Naive thymus-derived CD4-positive, alpha-beta T cell (primary cell): ENCODE measurements at regions not wholly inside any gene's neighbourhood (a gene's known extent, or its start where the extent isn't known, plus 50 kb on each side); places are given as distances from the start of the nearest gene placed in this dataset.

Experiments
- ATAC-seq: fragments of 150-1000 bp; cut with Tn5 transposase; 2 replicates; pipeline ENCODE4 v1.10.0; 2021; ENCODE audit warnings: mild to moderate bottlenecking, moderate library complexity
- CTCF ChIA-PET: fragments of 350-600 bp; sonication (Branson Sonifier 250); formaldehyde crosslinking; loops from one replicate; lab custom pipeline; 2021; ENCODE audit warnings: antibody characterized with exemption; lab: Charles Lee
- POLR2A ChIA-PET: fragments of 350-600 bp; sonication (Branson Sonifier 250); formaldehyde crosslinking; loops from one replicate; lab custom pipeline; 2021; ENCODE audit warnings: antibody characterized with exemption, inconsistent platforms; lab: Charles Lee
- DNase-seq, 9 donors: peaks; one replicate each; pipeline versions ENCODE4 v3.0.0 to v3.0.0-alpha.2; 2020 to 2022; ENCODE audit warnings: mixed read lengths in 1 of 9
- H3K27ac ChIP-seq: one replicate; pipeline ENCODE4 v1.7.0; 2013; ENCODE audit warnings: mild to moderate bottlenecking, low read depth, low read length, moderate library complexity
- H3K27me3 ChIP-seq, 2 donors: one replicate each; pipeline ENCODE4 v1.7.0; 2013; ENCODE audit warnings: low read length in 2 of 2, mild to moderate bottlenecking in 2 of 2, moderate library complexity in 2 of 2; ENCODE audit not compliant: control insufficient read depth in 2 of 2, insufficient read depth in 2 of 2
- H3K36me3 ChIP-seq, 3 experiments: 1 replicate in 2 of 3; 2 replicates in 1 of 3; pipeline ENCODE4 v1.7.0; 2013; ENCODE audit warnings: low read length in 3 of 3, mild to moderate bottlenecking in 3 of 3, moderate library complexity in 1 of 3; ENCODE audit not compliant: insufficient read depth in 3 of 3, control insufficient read depth in 2 of 3
- H3K4me1 ChIP-seq, 2 donors: one replicate each; pipeline ENCODE4 v1.7.0; 2013; ENCODE audit warnings: low read length in 2 of 2, mild to moderate bottlenecking in 2 of 2, moderate library complexity in 1 of 2; ENCODE audit not compliant: control insufficient read depth in 2 of 2, insufficient read depth in 2 of 2
- H3K4me3 ChIP-seq: 2 replicates; pipeline ENCODE4 v1.7.0; 2013; ENCODE audit warnings: mild to moderate bottlenecking, low read length
- H3K9me3 ChIP-seq, 3 experiments: 1 replicate in 2 of 3; 2 replicates in 1 of 3; pipeline ENCODE4 v1.7.0; 2013; ENCODE audit warnings: low read length in 3 of 3; ENCODE audit not compliant: control insufficient read depth in 2 of 3
- H3K27ac Mint-ChIP-seq, 9 donors: one replicate each; pipeline ENCODE4 v1.8.0; 2020 to 2022; ENCODE audit warnings: mixed read lengths in 9 of 9, mild to moderate bottlenecking in 8 of 9, moderate library complexity in 5 of 9, inconsistent platforms in 2 of 9
- H3K27me3 Mint-ChIP-seq, 5 donors: one replicate each; pipeline ENCODE4 v1.8.0; 2021 to 2022; ENCODE audit warnings: mixed read lengths in 5 of 5, mild to moderate bottlenecking in 1 of 5
- H3K36me3 Mint-ChIP-seq, 5 donors: one replicate each; pipeline ENCODE4 v1.8.0; 2020 to 2022; ENCODE audit warnings: mixed read lengths in 5 of 5, mild to moderate bottlenecking in 3 of 5, inconsistent platforms in 1 of 5
- H3K4me1 Mint-ChIP-seq, 7 donors: one replicate each; pipeline ENCODE4 v1.8.0; 2020 to 2022; ENCODE audit warnings: mixed read lengths in 7 of 7, mild to moderate bottlenecking in 3 of 7, inconsistent platforms in 1 of 7
- H3K4me3 Mint-ChIP-seq, 10 donors: one replicate each; pipeline ENCODE4 v1.8.0; 2020 to 2022; ENCODE audit warnings: mild to moderate bottlenecking in 10 of 10, mixed read lengths in 10 of 10, moderate library complexity in 6 of 10, inconsistent platforms in 2 of 10
- H3K9me3 Mint-ChIP-seq, 11 donors: one replicate each; pipeline ENCODE4 v1.8.0; 2020 to 2022; ENCODE audit warnings: mixed read lengths in 11 of 11, mild to moderate bottlenecking in 4 of 11, inconsistent platforms in 1 of 11, moderate library complexity in 1 of 11
- intact Hi-C, 2 donors: fragments of 100-400 bp; cut with micrococcal nuclease; formaldehyde crosslinking; loops; one replicate each; pipeline ENCODE4 v1.15.1; 2023

- intact Hi-C loops = no loop called here
- DNase-seq = no peak
- Histone ChIP-seq H3K9me3 (no peaks in the 10 kb centered on the region), H3K4me3 (no peak overlapping the region), H3K4me1 (no peaks in the 10 kb centered on the region), H3K27ac (no peak overlapping the region), H3K36me3 (no peaks in the 10 kb centered on the region), H3K27me3 (no peaks in the 10 kb centered on the region)
- H3K4me1 Mint-ChIP-seq = peaks cover 0 to 2% (median 0%) of the 10 kb centered on the region in 7 donors
- no peak for ATAC-seq
- peaks cover 0 to 10% (median 9%) of the 10 kb centered on the region in 5 donors for H3K27me3 Mint-ChIP-seq
- POLR2A ChIA-PET = no interaction called here
- H3K36me3 Mint-ChIP-seq = no peaks in the 10 kb centered on the region
- H3K9me3 Mint-ChIP-seq = peaks cover 0 to 9% (median 2%) of the 10 kb centered on the region in 11 donors
- no peak overlapping the region for H3K4me3 Mint-ChIP-seq
- H3K27ac Mint-ChIP-seq = no peak overlapping the region
- CTCF ChIA-PET = no interaction called here
These were observed 255.8 kb downstream of the TGFB2 start for GRCh38 chr1:218600968-218601367.

- Histone ChIP-seq H3K27ac (no peak overlapping the region), H3K4me3 (no peak overlapping the region), H3K4me1 (no peaks in the 10 kb centered on the region), H3K36me3 (no peaks in the 10 kb centered on the region), H3K27me3 (no peaks in the 10 kb centered on the region), H3K9me3 (peaks cover 0 to 5% (median 0%) of the 10 kb centered on the region in 3 experiments)
- no peak overlapping the region for H3K4me3 Mint-ChIP-seq
- no peak for ATAC-seq
- no peak for DNase-seq
- intact Hi-C loops = no loop called here
- peaks cover 0 to 6% (median 0%) of the 10 kb centered on the region in 5 donors for H3K36me3 Mint-ChIP-seq
- peaks cover 0 to 2% (median 0%) of the 10 kb centered on the region in 7 donors for H3K4me1 Mint-ChIP-seq
- POLR2A ChIA-PET = no interaction called here
- peaks cover 0 to 20% (median 7%) of the 10 kb centered on the region in 11 donors for H3K9me3 Mint-ChIP-seq
- H3K27me3 Mint-ChIP-seq = peaks cover 0 to 3% (median 0%) of the 10 kb centered on the region in 5 donors
- CTCF ChIA-PET = no interaction called here
- no peak overlapping the region for H3K27ac Mint-ChIP-seq
These were observed 259.1 kb downstream of the TGFB2 start for GRCh38 chr1:218604217-218604616.

- intact Hi-C loops = no loop called here
- Histone ChIP-seq H3K9me3 (peaks cover 0 to 5% (median 0%) of the 10 kb centered on the region in 3 experiments), H3K4me1 (no peaks in the 10 kb centered on the region), H3K4me3 (no peak overlapping the region), H3K27me3 (no peaks in the 10 kb centered on the region), H3K27ac (no peak overlapping the region), H3K36me3 (no peaks in the 10 kb centered on the region)
- Mint-ChIP-seq H3K4me1 (no peaks in the 10 kb centered on the region), H3K9me3 (peaks cover 3 to 20% (median 9%) of the 10 kb centered on the region in 11 donors), H3K4me3 (no peak overlapping the region), H3K36me3 (peaks cover 0 to 6% (median 0%) of the 10 kb centered on the region in 5 donors), H3K27me3 (no peaks in the 10 kb centered on the region), H3K27ac (peak overlapping the region in 1 of 9 donors; percentile 6)
- DNase-seq = no peak
- CTCF ChIA-PET = no interaction called here
- POLR2A ChIA-PET = no interaction called here
- no peak for ATAC-seq
These were observed 266.9 kb downstream of the TGFB2 start for GRCh38 chr1:218611916-218612585.

GRCh38 chr1:218613105-218613504 lies 268.0 kb downstream of the TGFB2 start:
- H3K36me3 ChIP-seq = no peaks in the 10 kb centered on the region
- H3K4me1 ChIP-seq = no peaks in the 10 kb centered on the region
- CTCF ChIA-PET = no interaction called here
- no peak overlapping the region for H3K27ac ChIP-seq
- no peaks in the 10 kb centered on the region for H3K4me1 Mint-ChIP-seq
- H3K27ac Mint-ChIP-seq = no peak overlapping the region
- POLR2A ChIA-PET = no interaction called here
- no peaks in the 10 kb centered on the region for H3K27me3 ChIP-seq
- no peaks in the 10 kb centered on the region for H3K27me3 Mint-ChIP-seq
- H3K4me3 ChIP-seq = no peak overlapping the region
- intact Hi-C loops = no loop called here
- H3K4me3 Mint-ChIP-seq = no peak overlapping the region
- DNase-seq = no peak
- peaks cover 0 to 6% (median 0%) of the 10 kb centered on the region in 5 donors for H3K36me3 Mint-ChIP-seq
- H3K9me3 Mint-ChIP-seq = peaks cover 3 to 19% (median 9%) of the 10 kb centered on the region in 11 donors
- no peak for ATAC-seq
- peaks cover 0 to 5% (median 0%) of the 10 kb centered on the region in 3 experiments for H3K9me3 ChIP-seq

- H3K4me1 Mint-ChIP-seq = no peaks in the 10 kb centered on the region
- intact Hi-C loops = no loop called here
- Histone ChIP-seq H3K27me3 (no peaks in the 10 kb centered on the region), H3K36me3 (no peaks in the 10 kb centered on the region), H3K27ac (no peak overlapping the region), H3K4me1 (no peaks in the 10 kb centered on the region), H3K4me3 (no peak overlapping the region), H3K9me3 (no peaks in the 10 kb centered on the region)
- no peaks in the 10 kb centered on the region for H3K27me3 Mint-ChIP-seq
- POLR2A ChIA-PET = no interaction called here
- no peak overlapping the region for H3K27ac Mint-ChIP-seq
- H3K9me3 Mint-ChIP-seq = peaks cover 0 to 13% (median 5%) of the 10 kb centered on the region in 11 donors
- DNase-seq (no peak), ATAC-seq (no peak)
- no peaks in the 10 kb centered on the region for H3K36me3 Mint-ChIP-seq
- H3K4me3 Mint-ChIP-seq = no peak overlapping the region
- CTCF ChIA-PET = no interaction called here
These were observed 268.9 kb downstream of the TGFB2 start for GRCh38 chr1:218614031-218614430.

GRCh38 chr1:218616681-218617080 lies 271.5 kb downstream of the TGFB2 start:
- Mint-ChIP-seq H3K36me3 (no peaks in the 10 kb centered on the region), H3K4me1 (no peaks in the 10 kb centered on the region), H3K9me3 (peaks cover 0 to 13% (median 3%) of the 10 kb centered on the region in 11 donors), H3K27me3 (no peaks in the 10 kb centered on the region), H3K27ac (no peak overlapping the region), H3K4me3 (no peak overlapping the region)
- no peak for ATAC-seq
- ChIA-PET CTCF (no interaction called here), POLR2A (no interaction called here)
- H3K36me3 ChIP-seq = no peaks in the 10 kb centered on the region
- H3K4me1 ChIP-seq = no peaks in the 10 kb centered on the region
- intact Hi-C loops = no loop called here
- H3K9me3 ChIP-seq = no peaks in the 10 kb centered on the region
- no peak overlapping the region for H3K27ac ChIP-seq
- no peaks in the 10 kb centered on the region for H3K27me3 ChIP-seq
- no peak overlapping the region for H3K4me3 ChIP-seq
- no peak for DNase-seq

GRCh38 chr1:218617986-218618385 lies 272.9 kb downstream of the TGFB2 start:
- ATAC-seq = no peak
- no peak overlapping the region for H3K4me3 ChIP-seq
- no peak overlapping the region for H3K27ac ChIP-seq
- H3K4me1 Mint-ChIP-seq = peaks cover 0 to 1% (median 0%) of the 10 kb centered on the region in 7 donors
- no peaks in the 10 kb centered on the region for H3K9me3 ChIP-seq
- no peaks in the 10 kb centered on the region for H3K4me1 ChIP-seq
- H3K9me3 Mint-ChIP-seq = peaks cover 0 to 13% (median 3%) of the 10 kb centered on the region in 11 donors
- no peaks in the 10 kb centered on the region for H3K27me3 ChIP-seq
- DNase-seq = no peak
- no peaks in the 10 kb centered on the region for H3K36me3 Mint-ChIP-seq
- no peaks in the 10 kb centered on the region for H3K27me3 Mint-ChIP-seq
- H3K27ac Mint-ChIP-seq = no peak overlapping the region
- intact Hi-C loops = no loop called here
- no peaks in the 10 kb centered on the region for H3K36me3 ChIP-seq
- CTCF ChIA-PET = no interaction called here
- POLR2A ChIA-PET = no interaction called here
- H3K4me3 Mint-ChIP-seq = no peak overlapping the region
